ENCODE measurements at regions not wholly inside any gene's neighbourhood (a gene's known extent, or its start where the extent isn't known, plus 50 kb on each side); places are given as distances from the start of the nearest gene placed in this dataset.
A peak's percentile ranks its signal among the peaks of the same experiment; 100 is the strongest.
"Not testable (repeated sequence)": the region's sequence is repeated elsewhere in the genome, so short reads cannot be mapped to it uniquely, and the experiment has no call there.

DNA sequence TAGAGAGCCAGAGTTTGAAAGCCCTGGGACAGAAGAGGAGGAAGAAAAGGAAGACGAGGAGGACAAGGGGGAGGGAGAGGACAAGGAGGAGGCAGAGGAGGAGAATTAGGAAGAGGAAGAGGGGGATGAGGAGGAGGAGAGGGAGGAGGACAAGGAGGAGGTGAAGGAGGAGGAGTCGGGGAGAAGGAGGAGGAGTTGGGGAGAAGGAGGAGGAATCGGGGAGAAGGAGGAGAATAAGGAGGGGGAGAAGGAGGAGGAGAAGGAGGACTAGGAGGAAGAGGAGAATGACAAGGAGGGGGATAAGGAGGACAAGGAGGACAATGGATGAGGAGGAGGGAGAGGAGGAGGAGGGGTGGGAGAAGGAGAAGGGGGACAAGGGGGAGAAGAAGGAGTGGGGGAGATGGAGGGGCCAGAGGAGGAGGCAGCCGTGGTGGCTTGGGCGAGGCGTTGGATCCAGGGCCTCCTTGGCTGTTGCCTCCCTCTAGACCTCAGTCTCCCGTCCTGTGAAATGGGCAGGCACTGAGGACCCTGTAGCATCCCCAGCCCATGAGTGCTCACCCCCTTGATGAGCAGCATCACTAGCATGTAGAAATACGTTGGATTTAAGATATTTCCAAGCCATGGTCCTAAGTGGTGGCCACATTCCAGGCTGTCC lies 179.6 kb downstream of the LMLN start:
- not testable (repeated sequence) for H3K27ac Mint-ChIP-seq; H3K4me3 Mint-ChIP-seq; H3K4me1 Mint-ChIP-seq (ENCODE audit: low read depth); H3K9me3 Mint-ChIP-seq; H3K36me3 Mint-ChIP-seq (ENCODE audit: low read depth); H3K27me3 Mint-ChIP-seq

DNA sequence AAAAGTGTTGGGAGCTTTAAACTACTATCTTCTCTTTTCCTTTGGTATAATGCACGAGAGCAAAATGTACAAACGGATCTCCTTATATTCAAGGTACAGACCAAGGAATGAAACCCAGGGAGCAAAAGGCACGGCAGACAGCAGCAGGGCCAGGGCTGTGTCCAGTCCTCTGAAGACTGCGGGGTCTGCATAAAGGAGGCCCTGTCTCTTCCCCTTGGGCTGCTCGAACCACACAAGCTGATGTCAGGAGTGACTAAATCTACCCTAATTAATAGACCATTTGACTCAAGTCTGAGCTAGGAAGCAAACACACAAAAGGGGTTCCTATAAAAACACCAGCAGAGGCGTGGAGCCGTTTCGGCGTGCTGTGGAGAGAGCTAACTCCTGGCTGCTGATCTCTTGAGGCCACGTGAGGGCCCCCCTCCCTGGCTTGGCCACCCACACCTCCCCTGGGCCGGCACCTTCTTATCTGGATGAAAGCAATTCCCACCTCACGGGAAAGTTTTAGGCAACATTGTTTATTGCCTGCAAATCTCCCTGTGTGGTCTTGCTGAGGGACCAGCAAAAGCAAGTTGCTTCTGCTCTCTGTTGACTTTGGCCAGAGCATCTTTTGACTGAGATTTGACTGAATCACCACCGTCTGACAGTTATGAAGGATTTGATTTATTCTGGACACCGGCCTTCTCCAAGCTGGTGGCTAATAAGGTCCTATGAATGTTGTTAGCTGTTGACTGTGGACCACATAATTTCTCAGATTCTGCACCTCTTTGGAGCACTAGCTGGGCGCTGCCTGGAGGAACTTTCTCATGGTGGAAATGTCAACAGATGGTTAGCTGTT lies 183.5 kb downstream of the LMLN start:
- H3K9me3 Mint-ChIP-seq; H3K27me3 Mint-ChIP-seq; H3K4me3 Mint-ChIP-seq; H3K36me3 Mint-ChIP-seq (ENCODE audit: low read depth); H3K4me1 Mint-ChIP-seq (ENCODE audit: low read depth); H3K27ac Mint-ChIP-seq: not testable (repeated sequence)

DNA sequence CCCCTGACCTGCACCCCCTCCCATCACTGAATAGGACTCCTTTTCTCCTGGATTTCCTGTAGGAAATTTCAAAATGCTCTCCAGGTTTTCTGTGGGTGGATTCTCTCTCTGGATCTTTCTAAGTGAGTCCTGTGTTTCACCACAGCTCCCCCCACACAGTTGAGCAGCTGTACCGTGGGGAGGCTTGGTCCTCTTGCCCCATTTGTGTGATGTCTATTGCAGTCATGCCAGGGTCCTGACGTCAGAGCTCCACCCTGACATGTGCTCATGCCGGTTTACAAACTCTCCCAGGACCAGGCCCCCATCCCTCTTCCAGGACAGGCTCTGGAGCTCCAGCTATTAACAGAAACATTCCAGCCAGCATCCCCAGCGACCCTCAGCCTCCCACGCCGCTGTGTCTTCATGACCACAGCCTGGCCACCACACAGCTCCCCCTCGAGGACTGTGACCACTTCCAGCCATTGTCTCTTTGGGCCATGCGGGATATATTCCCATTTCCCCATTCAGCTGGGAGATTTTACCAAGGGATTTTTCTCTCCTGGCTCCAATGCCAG lies 185.3 kb downstream of the LMLN start:
- not testable (repeated sequence) for H3K9me3 Mint-ChIP-seq; H3K4me3 Mint-ChIP-seq; H3K36me3 Mint-ChIP-seq (ENCODE audit: low read depth); H3K4me1 Mint-ChIP-seq (ENCODE audit: low read depth); H3K27me3 Mint-ChIP-seq; H3K27ac Mint-ChIP-seq

DNA sequence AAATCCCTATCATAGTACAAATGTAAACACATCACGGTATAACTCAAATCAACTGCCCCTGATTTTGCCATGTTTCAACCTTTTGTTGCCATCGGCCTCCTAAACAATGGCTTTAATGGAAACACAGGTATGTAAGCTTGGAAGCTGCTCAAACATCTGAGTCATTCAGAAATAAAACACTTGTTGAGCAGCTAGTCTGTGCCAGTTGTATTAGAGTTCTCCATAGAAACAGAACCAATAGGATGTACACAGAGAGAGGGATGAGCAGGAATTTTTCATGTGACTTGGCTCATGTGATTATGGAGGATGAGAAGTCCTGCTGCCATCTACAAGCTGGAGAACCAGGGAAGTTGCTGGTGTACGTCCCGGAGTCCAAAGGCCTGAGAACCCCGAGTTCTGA lies 186.1 kb downstream of the LMLN start:
- not testable (repeated sequence) for H3K36me3 Mint-ChIP-seq (ENCODE audit: low read depth); H3K27ac Mint-ChIP-seq; H3K9me3 Mint-ChIP-seq; H3K4me1 Mint-ChIP-seq (ENCODE audit: low read depth); H3K4me3 Mint-ChIP-seq; H3K27me3 Mint-ChIP-seq

DNA sequence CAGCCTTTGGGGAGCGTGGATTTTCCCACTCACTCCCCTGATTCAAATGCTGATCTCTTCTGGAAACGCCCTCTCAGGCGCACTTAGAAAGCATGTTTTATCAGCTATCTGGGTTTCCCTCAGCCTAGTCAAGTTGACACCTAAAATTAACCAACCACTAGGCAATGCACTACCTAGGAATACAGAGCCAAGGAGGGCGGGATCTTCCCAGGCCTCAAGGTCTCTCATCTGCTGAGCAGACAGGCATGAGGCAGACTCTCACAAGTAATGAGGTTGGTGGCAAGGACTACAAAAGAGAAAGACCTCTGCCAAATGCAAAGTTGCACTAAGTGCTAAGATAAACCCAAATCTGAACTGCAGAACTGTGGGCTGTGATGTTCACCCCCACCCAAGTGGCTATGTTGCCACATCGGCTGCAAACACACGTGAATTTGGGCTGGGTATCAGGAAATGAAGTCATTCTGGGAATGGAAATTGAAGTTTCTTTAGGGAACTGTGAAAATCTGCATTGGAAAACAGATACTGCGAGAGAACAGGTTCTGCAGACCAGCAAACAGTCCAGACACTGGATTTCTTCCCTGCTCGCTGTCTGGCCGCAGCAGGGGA lies 186.6 kb downstream of the LMLN start:
- not testable (repeated sequence) for H3K4me3 Mint-ChIP-seq; H3K4me1 Mint-ChIP-seq (ENCODE audit: low read depth); H3K27ac Mint-ChIP-seq; H3K9me3 Mint-ChIP-seq; H3K36me3 Mint-ChIP-seq (ENCODE audit: low read depth); H3K27me3 Mint-ChIP-seq

DNA sequence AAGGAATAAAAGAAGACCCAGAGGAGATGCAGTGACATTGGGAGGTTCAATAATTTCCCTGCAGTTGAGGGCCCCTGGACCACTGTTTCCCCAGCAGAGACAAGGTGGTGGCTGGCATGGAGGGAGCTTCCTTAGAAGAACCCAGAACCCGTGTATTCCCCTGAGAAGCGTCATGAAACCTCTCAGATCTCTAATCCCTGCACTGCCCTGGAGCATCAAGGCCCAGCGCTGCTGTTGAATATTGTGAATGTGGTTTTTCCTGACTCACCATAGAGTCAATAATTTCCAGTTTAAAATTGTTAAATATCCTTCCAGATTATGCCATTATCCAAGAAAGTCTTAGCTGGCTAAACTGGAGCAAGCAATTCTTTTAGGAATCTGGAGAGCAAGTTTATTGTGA lies 187.2 kb downstream of the LMLN start:
- H3K27ac Mint-ChIP-seq; H3K4me3 Mint-ChIP-seq; H3K27me3 Mint-ChIP-seq; H3K36me3 Mint-ChIP-seq (ENCODE audit: low read depth); H3K4me1 Mint-ChIP-seq (ENCODE audit: low read depth); H3K9me3 Mint-ChIP-seq: not testable (repeated sequence)

DNA sequence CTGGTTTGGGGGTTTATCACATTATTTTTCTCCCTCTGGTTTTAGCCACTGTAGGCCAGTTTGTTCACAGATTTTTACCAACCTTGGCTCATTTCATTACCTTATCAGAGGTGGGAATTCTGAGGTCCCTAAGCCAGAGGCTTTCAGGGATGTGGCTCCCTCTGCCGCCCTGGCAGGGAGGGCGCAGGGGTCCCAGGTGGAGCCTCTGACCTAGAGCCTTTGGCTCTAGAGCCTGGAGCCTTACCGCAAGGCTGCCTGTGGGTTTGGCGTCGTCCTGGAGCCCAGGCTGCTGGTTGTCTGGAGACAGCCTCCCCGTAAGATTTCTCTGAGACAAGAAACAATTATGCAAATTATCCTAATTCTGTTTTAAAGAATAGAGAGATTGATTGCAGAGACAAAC lies 188.0 kb downstream of the LMLN start:
- not testable (repeated sequence) for H3K36me3 Mint-ChIP-seq (ENCODE audit: low read depth); H3K27ac Mint-ChIP-seq; H3K9me3 Mint-ChIP-seq; H3K27me3 Mint-ChIP-seq; H3K4me3 Mint-ChIP-seq; H3K4me1 Mint-ChIP-seq (ENCODE audit: low read depth)

DNA sequence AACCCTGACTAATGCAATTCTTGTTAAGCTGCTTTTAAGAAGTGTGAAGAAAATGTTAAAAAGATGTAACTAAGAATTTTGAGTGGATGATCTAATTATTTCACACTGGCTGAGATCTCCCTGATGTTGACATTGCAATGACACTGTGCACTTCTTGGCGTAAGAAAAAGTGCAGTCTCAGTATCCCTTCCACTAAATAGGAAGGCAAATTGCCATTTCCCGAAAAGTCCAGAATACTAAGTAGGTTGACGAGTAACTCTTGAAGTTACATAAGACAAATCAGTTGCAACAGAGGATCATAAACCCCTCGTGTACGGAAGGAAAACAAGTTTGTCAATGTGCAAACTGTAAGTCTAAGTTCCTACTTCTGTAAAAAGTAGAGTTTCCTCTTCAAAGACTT lies 189.9 kb downstream of the LMLN start:
- H3K36me3 Mint-ChIP-seq (ENCODE audit: low read depth); H3K27ac Mint-ChIP-seq; H3K27me3 Mint-ChIP-seq; H3K4me1 Mint-ChIP-seq (ENCODE audit: low read depth); H3K9me3 Mint-ChIP-seq; H3K4me3 Mint-ChIP-seq: not testable (repeated sequence)

DNA sequence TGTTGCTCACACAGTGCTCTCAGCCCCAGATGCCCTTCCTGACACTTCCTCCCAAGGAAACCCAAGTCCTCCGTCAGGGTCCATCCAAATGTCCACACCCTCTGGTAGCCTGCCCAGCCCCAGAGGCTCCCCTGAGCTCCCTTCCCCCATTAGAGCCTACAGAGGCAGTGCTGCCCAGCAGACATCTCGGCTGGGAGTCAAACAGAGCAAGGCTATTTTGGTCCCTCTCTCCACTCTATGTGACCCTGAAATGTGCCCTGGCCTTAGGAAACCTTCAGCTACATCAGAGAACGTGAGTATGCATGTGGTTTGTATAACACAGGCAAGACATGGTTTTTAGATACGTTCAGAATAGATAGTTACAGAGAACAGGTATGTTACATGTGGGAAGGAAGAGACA lies 191.8 kb downstream of the LMLN start:
- not testable (repeated sequence) for H3K4me3 Mint-ChIP-seq; H3K27ac Mint-ChIP-seq; H3K4me1 Mint-ChIP-seq (ENCODE audit: low read depth); H3K36me3 Mint-ChIP-seq (ENCODE audit: low read depth); H3K9me3 Mint-ChIP-seq; H3K27me3 Mint-ChIP-seq

DNA sequence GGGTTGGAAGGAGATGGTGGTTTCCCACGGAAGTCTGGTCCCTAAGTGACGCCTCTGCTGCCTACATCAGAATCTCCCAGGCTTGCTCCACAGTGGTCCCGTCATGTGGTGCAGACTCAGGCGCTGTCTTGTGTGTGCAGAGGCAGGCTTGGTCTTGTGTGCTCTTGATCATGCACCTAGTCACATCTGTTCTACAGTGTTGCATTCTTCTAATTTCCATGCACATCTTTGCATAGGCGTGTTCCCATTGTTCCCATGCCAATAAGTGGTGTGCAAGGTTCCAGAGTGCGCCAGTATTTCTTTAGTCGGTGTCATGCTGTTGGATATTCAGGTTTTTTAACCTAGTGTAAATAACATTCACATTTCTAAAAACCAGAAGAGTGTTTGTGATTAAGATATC lies 195.8 kb downstream of the LMLN start:
- not testable (repeated sequence) for H3K27me3 Mint-ChIP-seq; H3K4me3 Mint-ChIP-seq; H3K4me1 Mint-ChIP-seq (ENCODE audit: low read depth); H3K27ac Mint-ChIP-seq; H3K9me3 Mint-ChIP-seq; H3K36me3 Mint-ChIP-seq (ENCODE audit: low read depth)

DNA sequence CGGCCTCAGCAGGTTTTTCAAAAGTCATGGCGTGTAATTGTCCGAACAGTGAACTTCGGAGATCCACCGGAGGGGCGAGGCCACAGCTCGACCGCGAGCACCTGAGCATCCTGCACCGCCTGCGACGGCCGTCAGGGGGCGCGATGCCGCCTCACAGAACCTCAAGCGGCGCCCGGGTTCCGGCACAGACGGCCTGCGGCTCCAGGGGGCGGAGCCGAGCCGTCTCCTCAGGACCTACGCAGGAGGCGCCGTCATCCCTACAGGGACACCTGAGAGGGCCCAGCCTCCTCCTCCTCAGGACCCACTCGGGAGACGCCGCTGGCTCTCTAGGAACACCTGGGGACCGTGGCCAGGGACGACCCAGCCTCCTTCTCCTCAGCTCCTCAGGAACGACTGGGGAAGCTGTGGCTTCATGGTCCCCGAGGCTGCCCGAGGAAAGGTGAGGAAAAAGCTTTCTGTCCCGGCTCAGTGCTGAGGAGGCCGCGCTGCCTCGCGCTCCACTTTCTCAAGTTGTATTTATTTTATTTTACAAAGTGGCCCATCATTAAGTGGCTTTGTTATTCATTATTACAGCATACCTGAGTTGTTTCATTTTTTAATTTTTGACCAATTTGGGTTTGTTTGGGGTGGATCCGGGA lies 197.3 kb downstream of the LMLN start:
- not testable (repeated sequence) for H3K4me1 Mint-ChIP-seq (ENCODE audit: low read depth); H3K4me3 Mint-ChIP-seq; H3K36me3 Mint-ChIP-seq (ENCODE audit: low read depth); H3K27ac Mint-ChIP-seq; H3K27me3 Mint-ChIP-seq; H3K9me3 Mint-ChIP-seq

DNA sequence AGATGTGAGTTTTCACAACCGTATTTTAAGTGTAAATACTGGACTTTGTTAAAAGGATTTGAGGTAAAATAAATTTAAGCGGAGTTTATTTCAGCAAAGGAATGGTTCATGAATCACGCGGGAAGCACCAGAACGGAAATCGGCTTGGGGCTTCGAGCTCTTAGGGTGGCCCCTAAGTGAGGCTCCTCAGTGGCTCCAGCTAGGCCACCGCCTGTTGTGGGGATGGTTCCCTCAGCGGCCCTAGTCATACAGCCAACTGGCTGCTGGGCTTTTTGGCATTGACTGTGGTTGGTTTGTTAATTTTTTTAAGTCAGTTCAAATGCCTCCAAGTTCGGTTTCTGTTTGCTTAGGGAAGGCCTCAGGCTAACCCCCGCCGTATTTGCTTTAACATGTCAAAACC lies 198.0 kb downstream of the LMLN start:
- H3K9me3 Mint-ChIP-seq; H3K4me1 Mint-ChIP-seq (ENCODE audit: low read depth); H3K36me3 Mint-ChIP-seq (ENCODE audit: low read depth); H3K27ac Mint-ChIP-seq; H3K27me3 Mint-ChIP-seq: not testable (repeated sequence)
- peak overlapping the region; percentile 26 for H3K4me3 Mint-ChIP-seq

DNA sequence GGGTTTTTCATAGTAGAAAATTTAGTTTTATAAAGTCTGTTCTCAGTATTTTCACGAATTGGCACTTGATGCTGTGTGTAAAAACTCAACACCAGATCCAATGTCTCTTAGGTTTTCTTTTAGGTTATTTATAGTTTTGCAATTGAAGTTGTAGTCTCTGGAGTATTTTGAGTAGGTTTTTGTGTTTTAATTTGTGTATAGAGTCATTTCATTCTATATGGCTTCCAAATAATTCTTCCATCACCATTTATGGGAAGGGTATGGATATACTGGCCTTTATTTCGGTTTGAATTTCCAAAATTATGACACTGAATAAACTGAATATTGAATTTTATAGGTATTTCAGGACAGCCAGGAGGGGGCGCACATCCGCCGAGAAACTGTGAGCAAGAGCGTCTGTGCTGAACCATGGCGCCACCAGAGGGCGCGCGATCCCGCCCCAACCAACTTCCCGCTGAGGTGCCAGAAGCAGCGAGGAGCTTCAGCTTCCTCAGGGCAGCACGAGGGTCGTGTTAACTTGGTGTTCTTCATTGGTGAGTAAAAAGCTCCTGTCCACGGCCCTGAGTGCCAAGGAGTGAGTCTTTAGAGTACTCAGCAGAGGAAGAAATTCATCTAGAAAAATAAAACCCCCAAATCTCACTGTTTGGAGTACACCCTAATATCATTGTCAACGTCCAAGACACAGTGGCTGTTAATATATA lies 207.5 kb downstream of the LMLN start:
- H3K27ac Mint-ChIP-seq; H3K4me3 Mint-ChIP-seq; H3K4me1 Mint-ChIP-seq (ENCODE audit: low read depth); H3K9me3 Mint-ChIP-seq; H3K36me3 Mint-ChIP-seq (ENCODE audit: low read depth); H3K27me3 Mint-ChIP-seq: not testable (repeated sequence)

DNA sequence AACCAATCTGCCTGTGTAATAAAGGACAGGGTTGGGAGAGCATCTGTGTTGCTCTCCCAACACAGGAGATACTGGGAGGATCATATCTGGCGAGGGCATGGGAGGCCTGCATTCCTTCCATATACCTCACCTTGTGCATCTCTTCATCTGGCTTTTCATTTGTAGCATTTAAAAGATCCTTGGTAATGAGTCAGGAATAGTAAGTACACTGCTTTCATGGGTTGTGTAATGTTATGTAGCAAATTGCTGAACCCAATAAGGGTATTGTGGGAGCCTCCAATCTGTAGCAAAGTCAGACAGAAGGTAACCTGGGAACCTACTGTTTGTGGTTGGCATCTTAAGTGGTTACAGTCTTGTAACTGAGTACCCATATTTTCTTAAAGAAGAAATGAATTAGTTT lies 210.8 kb downstream of the LMLN start:
- not testable (repeated sequence) for H3K36me3 Mint-ChIP-seq (ENCODE audit: low read depth); H3K27ac Mint-ChIP-seq; H3K4me1 Mint-ChIP-seq (ENCODE audit: low read depth); H3K27me3 Mint-ChIP-seq; H3K4me3 Mint-ChIP-seq; H3K9me3 Mint-ChIP-seq

DNA sequence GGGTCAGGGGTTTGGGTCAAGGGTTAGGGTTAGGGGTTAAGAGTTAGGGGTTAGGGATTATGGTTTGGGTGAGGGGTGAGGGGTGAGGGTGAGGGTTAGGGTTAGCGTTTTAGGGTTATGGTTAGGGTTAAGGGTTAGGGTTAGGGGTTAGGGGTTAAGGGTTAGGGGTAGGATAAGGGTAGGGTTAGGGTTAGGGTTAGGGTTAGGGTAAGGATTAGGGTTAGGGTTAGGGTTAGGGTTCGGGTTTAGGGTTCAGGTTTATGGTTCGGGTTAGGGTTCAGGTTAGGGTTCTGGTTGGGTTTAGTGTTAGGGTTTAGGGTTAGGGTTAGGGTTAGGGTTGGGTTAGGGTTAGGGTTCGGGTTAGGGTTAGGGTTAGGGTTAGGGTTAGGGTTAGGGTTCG lies 213.1 kb downstream of the LMLN start:
- H3K36me3 Mint-ChIP-seq (ENCODE audit: low read depth); H3K9me3 Mint-ChIP-seq; H3K27me3 Mint-ChIP-seq; H3K4me3 Mint-ChIP-seq; H3K27ac Mint-ChIP-seq; H3K4me1 Mint-ChIP-seq (ENCODE audit: low read depth): not testable (repeated sequence)

Measured in stimulated activated naive CD8-positive, alpha-beta T cell treated with anti-CD3 and anti-CD28 coated beads, Interleukin-15, Interleukin-2, amounts not matched to agents 100 ng/mL and 50 ng/mL, for 24 hours (primary cell).